SU-DHL-6 (cell line): ENCODE measurements at regions not wholly inside any gene's neighbourhood (a gene's known extent, or its start where the extent isn't known, plus 50 kb on each side); places are given as distances from the start of the nearest gene placed in this dataset.

ENCODE experiments used
- CTCF ChIP-seq: fragments of 200-600 bp; sonication (generic); IDR thresholded peaks from one replicate; pipeline ENCODE4 v1.5.1; 2017; ENCODE audit warnings: antibody characterized with exemption, mild to moderate bottlenecking, low read length, moderate library complexity; ENCODE audit not compliant: insufficient read depth, poor library complexity, severe bottlenecking
- EZH2phosphoT487 ChIP-seq: fragments of 200-600 bp; sonication (generic), shearing (Covaris generic); conservative IDR thresholded peaks from 2 replicates; pipeline ENCODE4 v1.6.1; 2018; ENCODE audit warnings: mild to moderate bottlenecking, antibody characterized with exemption, low read length, moderate library complexity, mixed read lengths

- TF ChIP-seq CTCF (no peak), EZH2phosphoT487 (no peak)
Observed at GRCh38 chr7:142597547-142597946, 151.7 kb upstream of the PRSS1 start.
